ENCODE measurements at regions not wholly inside any gene's neighbourhood (a gene's known extent, or its start where the extent isn't known, plus 50 kb on each side); places are given as distances from the start of the nearest gene placed in this dataset.

- TF ChIP-seq CTCF (IDR thresholded peaks at IDR 0.05; ENCODE audit: low read length): no peak
- TF ChIP-seq EZH2phosphoT487 (IDR thresholded peaks at IDR 0.05; ENCODE audit: low read length): no peak
Observed at GRCh38 chr9:78615372-78615771, 318.4 kb downstream of the PSAT1 start.
